GM12872 (cell line): ENCODE measurements at regions not wholly inside any gene's neighbourhood (a gene's known extent, or its start where the extent isn't known, plus 50 kb on each side); places are given as distances from the start of the nearest gene placed in this dataset.

ENCODE experiments used
- CTCF ChIP-seq: IDR thresholded peaks from 3 replicates; pipeline ENCODE4 v1.5.1; 2011; ENCODE audit warnings: low read depth, mild to moderate bottlenecking, low read length, moderate library complexity; ENCODE audit not compliant: insufficient read depth

- no peak for TF ChIP-seq CTCF
These were observed 90.0 kb downstream of the CD24 start for GRCh38 chr6:106884576-106884975.

- 0 out of 3 replicates have a peak, but pooled peaks have one; percentile 8 for TF ChIP-seq CTCF
These were observed 90.7 kb downstream of the CD24 start for GRCh38 chr6:106883808-106884262.

- no peak for TF ChIP-seq CTCF
These were observed 91.7 kb downstream of the CD24 start for GRCh38 chr6:106882601-106883518.

GRCh38 chr6:106882138-106882537 is 92.4 kb downstream of the CD24 start:
- no peak for TF ChIP-seq CTCF

- no peak for TF ChIP-seq CTCF
These were observed 93.6 kb downstream of the CD24 start for GRCh38 chr6:106880952-106881351.

GRCh38 chr6:106875782-106876321 is 98.7 kb downstream of the CD24 start:
- no peak for TF ChIP-seq CTCF

- no peak for TF ChIP-seq CTCF
These were observed 100.0 kb downstream of the CD24 start for GRCh38 chr6:106874481-106874880.
